Daoy (cell line): ENCODE measurements at regions not wholly inside any gene's neighbourhood (a gene's known extent, or its start where the extent isn't known, plus 50 kb on each side); places are given as distances from the start of the nearest gene placed in this dataset.

Source experiments
- DNase-seq: peaks from one replicate; pipeline ENCODE4 v3.0.0-alpha.2; 2015; ENCODE audit warnings: low read depth

GRCh38 chr2:234339011-234339410 is 157.9 kb downstream of the ARL4C start:
- DNase-seq: no peak

- peak; percentile 53 for DNase-seq
Measured at GRCh38 chr2:234335661-234336228, 161.1 kb downstream of the ARL4C start.

GRCh38 chr2:234334756-234335155 is 162.1 kb downstream of the ARL4C start:
- no peak for DNase-seq

- DNase-seq: peak; percentile 58
Measured at GRCh38 chr2:234334151-234334550, 162.7 kb downstream of the ARL4C start.

- no peak for DNase-seq
Measured at GRCh38 chr2:234333168-234334130, 163.4 kb downstream of the ARL4C start.

GRCh38 chr2:234331966-234332365 is 164.9 kb downstream of the ARL4C start:
- DNase-seq: no peak

GRCh38 chr2:234331566-234331965 is 165.3 kb downstream of the ARL4C start:
- no peak for DNase-seq

- no peak for DNase-seq
Measured at GRCh38 chr2:234330902-234331301, 166.0 kb downstream of the ARL4C start.

GRCh38 chr2:234329202-234329960 is 167.5 kb downstream of the ARL4C start:
- DNase-seq: no peak

GRCh38 chr2:234328444-234328990 is 168.4 kb downstream of the ARL4C start:
- DNase-seq: no peak

- DNase-seq: no peak
Measured at GRCh38 chr2:234326694-234327093, 170.2 kb downstream of the ARL4C start.

GRCh38 chr2:234324116-234324515 is 172.8 kb downstream of the ARL4C start:
- DNase-seq: no peak

- no peak for DNase-seq
Measured at GRCh38 chr2:234322766-234323465, 174.0 kb downstream of the ARL4C start.

GRCh38 chr2:234320066-234320465 is 176.8 kb downstream of the ARL4C start:
- DNase-seq: no peak

GRCh38 chr2:234318361-234318760 is 178.5 kb downstream of the ARL4C start:
- no peak for DNase-seq

GRCh38 chr2:234313558-234313957 is 183.3 kb downstream of the ARL4C start:
- no peak for DNase-seq

- DNase-seq: no peak
Measured at GRCh38 chr2:234310166-234310565, 186.7 kb downstream of the ARL4C start.

GRCh38 chr2:234309431-234309830 is 187.4 kb downstream of the ARL4C start:
- no peak for DNase-seq

- peak; percentile 87 for DNase-seq
Measured at GRCh38 chr2:234308813-234309195, 188.1 kb downstream of the ARL4C start.

- no peak for DNase-seq
Measured at GRCh38 chr2:234308073-234308812, 188.6 kb downstream of the ARL4C start.
